NCI-H2196 (cell line): ENCODE measurements at regions not wholly inside any gene's neighbourhood (a gene's known extent, or its start where the extent isn't known, plus 50 kb on each side); places are given as distances from the start of the nearest gene placed in this dataset.
"Not testable (repeated sequence)": the region's sequence is repeated elsewhere in the genome, so short reads cannot be mapped to it uniquely, and the experiment has no call there.

ENCODE experiments used
- DNase-seq: peaks from one replicate; lab custom pipeline; 2025; ENCODE audit not compliant: unreplicated experiment; lab: John Stamatoyannopoulos, UW

DNA sequence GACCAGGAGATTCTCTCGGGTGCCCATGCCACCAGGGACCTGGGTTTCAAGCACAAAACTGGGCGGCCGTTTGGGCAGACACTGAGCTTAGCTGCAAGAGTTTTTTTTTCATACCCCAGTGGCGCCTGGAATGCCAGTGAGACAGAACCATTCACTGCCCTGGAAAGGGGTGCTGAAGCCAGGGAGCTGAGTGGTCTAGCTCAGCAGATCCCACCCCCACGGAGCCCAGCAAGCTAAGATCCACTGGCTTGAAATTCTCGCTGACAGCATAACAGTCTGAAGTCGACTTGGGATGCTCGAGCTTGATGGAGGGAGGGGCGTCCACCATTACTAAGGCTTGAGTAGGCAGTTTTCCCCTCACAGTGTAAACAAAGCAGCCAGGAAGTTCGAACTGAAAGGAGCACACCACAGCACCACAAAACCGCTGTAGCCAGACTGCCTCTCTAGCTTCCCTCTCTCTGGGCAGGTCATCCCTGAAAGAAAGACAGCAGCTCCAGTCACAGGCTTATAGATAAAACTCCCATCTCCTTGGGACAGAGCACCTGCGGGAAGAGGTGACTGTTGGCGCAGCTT is 157.7 kb downstream of the GIPC2 start:
- not testable (repeated sequence) for DNase-seq

DNA sequence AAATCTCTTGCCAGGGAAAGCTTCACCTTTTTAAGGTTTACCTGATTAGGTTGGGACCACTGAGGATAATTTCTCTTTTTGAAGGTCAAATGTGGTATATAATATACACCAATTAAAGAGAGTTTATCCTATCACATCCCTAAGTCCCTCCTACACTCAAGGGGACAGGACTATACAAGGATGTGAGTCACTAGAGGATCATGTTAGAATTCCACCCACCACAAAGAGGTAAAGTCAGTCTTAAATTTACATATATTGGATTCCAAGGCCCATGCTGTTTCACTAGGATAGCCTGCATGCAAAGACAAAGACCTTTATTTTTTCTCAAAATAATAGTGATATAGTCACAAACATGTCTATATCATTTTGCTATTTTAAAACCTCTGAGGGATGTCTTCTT is 164.4 kb downstream of the GIPC2 start:
- no peak for DNase-seq

DNA sequence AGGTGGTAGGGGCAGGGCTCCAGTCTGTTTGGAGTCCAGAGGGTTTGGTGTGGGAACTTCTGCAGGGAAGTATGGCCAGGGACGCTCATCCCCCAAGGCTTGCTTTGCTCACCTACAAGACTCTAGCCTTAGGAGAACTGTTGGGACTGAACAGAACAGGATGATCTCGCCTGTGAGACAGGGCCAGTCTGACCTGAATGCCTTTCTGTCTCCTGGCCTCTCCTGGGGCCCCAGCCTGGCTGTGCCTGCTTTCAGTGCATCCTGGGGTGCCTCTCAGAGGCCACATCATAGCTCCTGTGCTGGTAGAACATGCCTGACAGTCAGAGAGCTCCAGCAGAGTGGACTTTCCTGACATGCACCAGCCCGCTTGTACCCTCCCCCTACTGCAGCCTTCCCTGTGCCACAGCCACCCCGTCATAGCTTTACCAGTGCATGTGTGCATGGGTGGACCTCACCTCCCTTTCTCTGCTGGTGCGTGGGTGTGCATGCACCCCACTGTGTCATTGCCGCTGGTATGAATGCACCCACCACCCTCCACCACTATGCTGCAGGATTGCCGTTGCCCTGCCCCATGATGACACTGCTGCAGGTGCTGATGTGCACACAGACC is 165.8 kb downstream of the GIPC2 start:
- DNase-seq, result no peak

DNA sequence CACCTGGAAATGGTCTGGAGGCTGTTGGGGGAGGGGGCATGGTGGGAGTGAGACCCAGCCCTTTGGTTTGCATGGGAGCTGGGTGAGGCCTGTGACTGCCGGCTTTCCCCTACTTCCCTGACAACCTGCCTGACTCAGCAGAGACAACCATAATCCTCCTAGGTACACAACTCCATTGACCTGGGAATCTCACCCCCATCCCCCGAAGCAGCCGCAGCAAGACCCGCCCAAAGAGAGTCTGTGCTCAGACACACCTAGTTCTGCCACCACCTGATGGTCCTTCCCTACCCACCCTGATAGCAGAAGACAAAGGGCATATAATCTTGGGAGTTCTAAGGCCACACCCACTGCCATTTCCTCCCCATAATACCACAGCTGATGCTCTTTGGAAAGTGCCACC is 168.6 kb downstream of the GIPC2 start:
- no peak for DNase-seq

DNA sequence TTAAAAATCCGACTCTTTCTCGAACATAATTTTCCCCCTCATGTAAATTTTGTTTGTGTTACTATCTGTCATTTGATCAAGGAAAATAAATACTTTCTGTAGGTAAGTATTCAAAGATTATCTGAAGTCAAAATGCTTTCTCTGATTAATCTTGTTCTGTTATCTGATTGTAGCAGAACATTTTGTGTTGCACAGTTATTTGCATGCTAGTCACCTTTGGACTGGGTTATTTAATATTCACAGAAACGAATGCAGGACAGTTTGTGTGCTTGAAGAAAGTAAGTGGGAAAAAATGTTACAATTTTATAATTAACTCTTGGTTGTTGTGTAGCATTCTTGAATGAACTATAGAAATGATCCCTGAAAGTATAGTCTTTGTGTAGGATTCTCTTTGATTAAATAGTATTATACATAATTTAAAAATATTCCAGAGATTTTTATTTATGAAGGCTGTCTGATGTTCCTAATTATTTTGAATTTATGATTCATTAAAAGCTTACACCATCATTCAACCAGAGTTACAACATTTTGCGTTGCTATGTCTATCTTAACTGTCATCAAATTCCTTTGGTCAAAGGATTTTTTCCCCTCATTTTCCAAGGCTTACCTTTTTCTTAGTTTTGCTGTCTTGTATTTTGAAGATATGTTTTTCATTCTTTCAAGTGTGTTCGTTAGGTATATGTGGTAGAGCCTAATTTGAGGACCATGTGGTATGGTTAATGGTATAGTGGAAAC is 176.6 kb downstream of the GIPC2 start:
- no peak for DNase-seq

DNA sequence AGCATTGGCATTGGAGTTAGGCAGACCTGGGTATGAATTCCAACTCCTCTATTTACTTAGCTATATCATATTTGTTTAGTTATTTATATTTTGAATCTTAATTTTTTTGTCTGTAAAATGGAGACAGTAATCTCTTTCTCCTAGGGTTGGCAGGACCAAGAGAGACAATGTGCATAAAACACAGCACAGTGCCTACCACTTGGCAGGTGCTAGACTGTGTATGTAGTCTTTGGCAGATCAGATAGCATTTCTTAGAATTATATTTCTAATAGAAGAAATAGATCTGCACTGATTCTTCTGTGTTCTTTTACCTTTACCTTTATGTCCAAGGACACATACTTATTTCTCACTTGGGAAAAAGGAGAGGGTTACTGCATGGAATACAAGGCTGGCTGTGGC is 177.2 kb downstream of the GIPC2 start:
- DNase-seq, result no peak

DNA sequence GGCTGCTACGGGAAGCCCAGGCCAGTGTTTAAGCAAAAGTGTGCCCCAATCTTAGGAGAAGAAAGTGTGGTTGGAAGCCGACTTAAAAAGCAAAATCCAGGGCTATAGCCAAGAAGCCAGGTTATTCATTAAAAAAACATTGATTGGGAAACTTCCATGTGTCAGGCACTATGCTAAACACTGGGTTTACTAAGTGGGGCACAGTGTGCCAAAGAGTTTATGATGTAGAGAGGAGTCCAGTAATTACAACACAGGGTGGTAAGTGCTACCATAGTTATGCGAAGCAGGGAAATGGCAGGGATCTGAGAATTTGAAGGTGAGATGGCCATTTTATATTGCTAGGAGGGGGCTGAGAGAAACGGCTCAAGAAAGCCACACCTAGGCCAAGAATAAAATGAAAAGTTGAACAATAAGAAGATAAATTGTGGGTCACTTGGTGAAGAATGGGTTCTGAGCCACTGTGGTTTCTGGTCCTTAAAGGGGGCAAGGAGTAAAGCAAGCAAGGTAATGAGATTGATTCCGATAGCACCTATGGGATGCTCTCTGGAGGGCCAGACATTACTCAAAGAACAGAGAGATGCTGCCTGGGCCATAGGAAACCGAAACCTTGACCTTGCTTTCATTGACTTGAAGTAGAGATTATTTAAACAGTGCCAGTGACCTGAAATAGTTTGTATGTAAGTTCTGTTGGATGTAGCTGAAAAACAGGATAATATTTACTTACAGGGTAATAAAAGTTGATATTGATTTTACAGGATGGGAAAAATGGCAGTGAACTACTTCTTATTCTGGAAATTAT is 177.8 kb downstream of the GIPC2 start:
- no peak for DNase-seq

DNA sequence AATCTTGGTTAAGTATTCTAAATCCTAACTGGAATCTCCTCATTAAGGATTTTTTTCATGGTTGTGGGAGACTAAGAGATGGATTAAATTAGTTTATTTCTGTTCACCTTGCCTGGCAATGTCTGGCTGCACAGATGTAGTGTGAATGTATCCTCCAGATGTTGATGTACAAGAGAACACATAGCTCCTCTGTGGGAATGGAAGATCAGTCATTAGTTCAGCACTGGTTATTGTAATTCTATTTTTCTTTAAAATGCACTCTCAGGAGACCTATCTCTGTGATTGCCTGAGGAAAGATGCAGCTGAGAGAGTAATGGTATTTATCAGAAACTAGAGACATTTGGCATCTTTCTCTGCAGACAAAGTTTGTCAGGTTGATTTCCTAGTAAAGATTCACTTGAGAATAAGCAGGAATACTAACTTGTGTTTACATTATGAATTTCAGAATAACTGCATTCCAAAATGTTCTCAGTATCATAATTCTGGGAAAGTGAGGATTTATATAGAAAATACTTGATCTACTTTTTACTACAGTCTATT is 178.6 kb downstream of the GIPC2 start:
- no peak for DNase-seq

DNA sequence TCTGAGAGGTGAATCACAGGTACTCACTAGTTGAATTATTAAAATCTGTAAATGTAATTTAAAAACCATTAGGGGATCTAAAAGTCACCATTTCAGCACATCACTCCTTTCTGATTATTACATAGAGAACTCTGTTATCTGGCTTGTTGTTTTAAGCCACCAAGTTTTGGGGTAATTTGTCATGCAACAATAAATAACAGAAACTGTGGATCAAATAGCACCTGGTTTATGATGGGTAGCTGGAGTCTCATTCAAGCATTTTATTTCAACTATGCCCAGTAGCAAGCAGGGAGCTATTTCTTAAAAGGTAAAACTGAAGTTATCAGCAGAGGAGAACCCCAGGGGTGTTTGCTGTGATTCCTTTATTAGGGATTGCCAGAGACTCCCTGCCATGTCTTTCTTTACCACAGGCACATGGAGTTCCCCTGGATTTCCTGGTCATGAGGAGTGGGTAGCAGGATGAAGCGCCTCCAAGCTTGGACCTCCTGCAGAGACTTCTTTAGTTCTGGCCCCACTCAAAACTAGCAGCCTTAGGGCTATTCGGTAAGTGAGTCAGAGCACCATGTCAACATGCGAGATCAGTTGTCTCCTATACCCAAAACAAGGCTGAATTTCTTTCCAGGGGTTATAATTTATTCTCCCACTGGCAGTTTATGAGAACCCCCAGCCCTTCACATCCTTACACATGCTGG is 179.2 kb downstream of the GIPC2 start:
- DNase-seq, result no peak

DNA sequence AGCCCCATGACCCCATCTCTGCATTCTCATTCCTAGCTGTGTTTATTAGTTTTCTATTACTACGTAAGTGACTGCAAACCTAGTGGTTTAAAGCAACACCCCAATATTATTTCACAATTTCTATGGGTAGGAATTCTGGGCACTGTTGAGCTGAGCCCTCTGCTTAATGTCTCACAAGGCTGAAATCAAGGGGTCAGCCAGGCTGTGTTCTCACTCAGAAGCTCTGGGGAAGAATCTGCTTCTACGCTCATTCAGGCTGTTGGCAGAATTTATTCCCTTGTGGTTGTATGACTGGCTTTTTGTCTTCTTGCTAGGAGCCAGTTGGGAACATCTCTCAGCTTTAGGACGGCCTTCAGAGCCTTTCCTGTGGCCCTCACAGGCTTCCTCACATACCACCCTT is 181.0 kb downstream of the GIPC2 start:
- no peak for DNase-seq

DNA sequence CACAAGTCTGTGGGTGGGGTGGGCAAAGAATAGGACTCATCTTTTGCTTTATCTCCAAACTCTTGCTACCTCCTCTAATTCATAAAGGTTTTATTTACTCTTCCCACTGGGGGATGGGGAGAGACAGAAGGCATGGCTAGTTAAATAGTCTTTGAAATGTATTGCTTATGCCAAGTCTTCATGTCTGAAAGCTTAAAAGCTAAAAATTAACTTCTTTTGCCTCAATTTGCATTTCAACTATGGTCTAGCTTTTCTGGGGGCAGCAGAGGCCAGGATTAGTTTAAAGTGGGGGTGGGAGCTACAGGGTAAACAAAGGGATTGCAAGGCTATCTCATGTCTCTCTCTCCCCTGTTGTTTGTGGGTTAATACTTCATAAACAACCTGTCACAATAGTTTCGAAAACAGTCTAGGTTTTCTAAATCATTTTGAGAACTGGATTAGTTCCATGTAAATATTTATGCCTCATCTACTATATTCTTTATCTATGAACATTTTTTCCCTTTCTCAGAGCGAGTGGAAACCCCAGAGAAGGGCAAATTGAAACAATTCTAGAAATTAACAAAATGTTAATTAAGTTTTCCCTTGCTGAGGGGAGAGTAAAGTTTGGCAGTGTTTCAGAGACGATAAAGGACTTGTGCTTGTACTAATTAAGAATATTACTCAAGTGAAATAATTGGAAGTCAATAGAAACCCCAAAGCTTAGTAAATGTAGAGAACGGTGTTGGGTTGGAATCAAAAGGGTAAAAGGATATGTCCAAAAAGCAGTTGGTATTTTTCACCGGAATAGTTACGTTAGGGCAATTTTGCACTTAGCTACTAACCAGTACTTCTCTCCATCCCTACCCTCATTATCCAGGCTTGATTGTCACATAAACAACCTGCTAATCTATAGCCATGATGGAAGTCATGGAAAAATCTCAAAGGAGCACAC is 182.2 kb downstream of the GIPC2 start:
- no peak for DNase-seq

DNA sequence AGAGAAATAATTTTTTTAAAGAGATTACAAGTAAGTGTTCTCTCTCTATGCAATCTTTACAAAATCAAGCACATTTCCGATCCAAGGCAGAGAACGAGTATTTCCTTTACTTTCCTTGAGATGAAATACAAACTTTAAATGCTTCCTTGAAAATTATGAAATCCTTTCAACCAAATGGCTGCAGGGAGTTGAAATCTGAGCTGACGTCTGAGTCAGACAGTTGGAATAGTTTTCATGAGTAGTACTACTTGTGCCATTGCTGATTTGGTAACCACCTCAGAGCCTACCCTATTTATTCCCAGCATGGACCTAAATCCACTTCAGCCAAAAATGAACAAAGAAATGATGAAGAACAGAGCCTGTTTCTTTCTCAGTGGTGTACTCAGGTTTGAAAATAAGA is 183.6 kb downstream of the GIPC2 start:
- no peak for DNase-seq

DNA sequence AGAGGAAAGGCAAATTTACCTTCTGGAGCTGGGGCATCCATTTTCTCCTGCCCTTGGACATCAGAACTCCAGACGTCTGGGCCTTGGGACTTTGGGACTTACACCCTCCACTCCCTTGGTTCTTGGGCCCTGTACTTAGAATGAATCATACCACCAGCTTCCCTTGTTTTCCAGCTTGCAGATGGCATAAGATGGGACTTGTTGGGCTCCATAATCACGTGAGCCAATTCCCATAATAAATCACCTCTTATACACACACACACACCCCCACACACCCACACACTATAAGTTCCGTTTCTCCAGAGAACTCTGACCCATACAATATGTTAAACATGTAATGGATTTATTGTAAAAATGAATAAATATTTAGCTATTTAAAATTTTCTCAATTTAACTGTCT is 185.7 kb downstream of the GIPC2 start:
- no peak for DNase-seq

DNA sequence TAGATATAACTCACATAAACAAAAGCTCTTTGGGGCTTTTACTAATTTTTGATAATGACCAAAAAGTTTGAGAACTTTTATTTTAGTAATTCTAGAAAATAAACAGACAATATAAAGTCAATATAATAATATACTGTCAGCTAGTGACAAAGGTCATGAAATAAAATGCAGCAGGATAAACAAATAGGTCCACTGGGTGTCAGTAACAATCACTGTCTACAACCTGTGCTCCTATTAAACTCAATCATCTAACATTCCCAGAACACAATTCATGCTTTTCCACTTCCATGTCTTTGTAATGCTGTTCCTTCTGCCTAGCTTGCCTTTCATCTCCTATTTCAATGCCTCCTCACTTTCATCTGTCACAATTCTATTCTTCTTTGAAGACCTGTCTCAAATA is 186.1 kb downstream of the GIPC2 start:
- DNase-seq, result no peak

DNA sequence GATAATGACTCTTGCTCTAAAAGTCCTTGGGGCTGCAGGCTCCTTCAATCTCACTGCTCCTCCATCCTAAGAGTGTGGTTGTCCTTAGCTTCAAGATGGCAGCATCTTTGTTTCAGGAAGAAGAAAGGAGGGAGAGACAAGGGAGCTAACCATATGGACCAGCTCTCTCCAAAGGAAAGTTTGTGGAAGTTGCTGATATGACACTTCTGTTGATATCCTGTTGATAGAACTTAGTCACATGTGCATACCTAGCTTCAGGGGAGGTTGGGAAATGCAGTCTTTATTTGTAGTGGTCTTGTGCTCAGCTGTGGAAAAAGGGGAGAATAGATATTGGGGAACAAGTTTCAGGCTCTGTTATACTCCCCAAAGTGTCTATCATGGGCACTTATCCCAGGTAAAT is 186.9 kb downstream of the GIPC2 start:
- no peak for DNase-seq

DNA sequence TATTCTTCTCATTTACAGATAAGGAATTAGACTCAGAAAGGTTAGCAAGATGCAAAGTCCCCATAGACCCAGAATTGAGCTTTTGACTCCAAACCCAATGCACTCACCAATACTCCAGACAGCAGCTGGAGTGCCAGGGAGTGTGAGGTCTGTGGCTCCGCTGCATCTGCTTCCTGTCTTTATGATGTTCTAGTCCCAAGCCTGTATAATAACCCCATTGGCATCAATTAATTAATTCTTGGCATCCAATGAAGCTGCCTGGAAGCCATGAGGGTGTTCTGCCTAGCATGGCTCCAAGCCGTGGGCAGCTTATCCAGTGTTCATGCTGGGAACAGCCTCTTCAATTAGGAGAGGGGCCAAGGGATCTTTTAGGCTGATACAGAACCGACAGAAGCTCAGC is 188.7 kb downstream of the GIPC2 start:
- no peak for DNase-seq

DNA sequence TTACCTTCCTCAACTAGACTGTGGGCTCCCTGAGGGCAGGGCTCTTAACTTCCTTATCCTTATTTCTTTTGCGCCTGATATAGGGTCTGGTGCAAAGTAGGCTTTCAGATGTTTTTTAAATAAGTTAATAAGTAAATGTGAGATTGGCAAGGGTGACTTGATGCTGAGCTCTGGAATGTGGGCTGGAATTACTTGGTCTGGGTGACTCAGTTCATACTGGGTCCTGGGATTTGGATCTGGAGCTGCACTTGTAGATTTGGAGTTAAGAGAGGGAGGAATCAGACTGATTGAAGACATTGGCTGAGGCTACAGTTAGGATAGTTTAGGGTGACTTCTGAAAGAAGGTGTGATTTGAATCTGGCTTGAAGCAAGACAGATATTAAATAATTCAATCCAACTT is 190.9 kb downstream of the GIPC2 start:
- no peak for DNase-seq

DNA sequence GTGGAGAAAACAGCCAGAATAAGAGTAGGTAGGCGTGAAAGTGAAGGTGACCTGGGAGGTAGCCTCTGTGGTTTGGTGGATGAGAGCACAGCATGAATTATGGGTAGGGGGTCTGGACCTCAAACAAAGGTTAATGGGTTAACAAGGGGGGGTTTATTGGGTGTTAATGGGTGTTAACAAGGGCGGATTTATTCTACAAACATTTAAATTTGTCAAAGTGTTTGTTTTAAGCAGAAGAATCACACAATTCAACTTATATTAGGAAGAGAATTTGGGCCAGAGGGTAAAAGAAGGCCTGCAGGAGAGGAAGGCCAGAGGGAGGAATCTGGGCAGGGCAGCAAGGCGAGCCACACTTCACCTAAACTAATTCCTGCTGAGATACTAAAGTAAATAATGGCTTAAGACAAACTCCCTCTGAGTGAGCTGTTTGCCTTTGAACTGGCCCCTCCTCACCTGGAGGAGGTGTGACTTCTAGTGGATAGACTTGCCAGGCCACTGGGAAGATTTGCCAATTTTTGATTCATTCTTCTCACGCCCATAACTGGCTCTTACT is 191.7 kb downstream of the GIPC2 start:
- DNase-seq, result no peak

DNA sequence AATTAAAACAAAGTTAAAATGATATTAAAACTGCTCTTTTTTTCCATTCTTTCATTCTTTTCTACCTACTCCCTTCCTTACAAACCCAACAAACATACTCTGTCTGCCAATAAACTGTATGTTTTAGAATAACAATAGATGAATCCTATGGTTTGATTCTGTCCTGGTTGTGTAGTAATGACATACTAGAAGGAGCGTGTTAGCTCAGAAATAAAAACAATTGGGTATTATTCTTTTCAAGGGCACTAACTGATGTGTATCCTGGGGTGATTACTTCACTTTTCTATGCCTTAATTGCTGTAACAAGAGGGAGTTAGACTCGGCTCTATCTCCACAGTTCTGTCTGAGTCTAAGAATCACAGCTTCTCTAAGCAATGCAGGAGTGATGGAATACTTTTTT is 194.4 kb downstream of the GIPC2 start:
- DNase-seq, result no peak

DNA sequence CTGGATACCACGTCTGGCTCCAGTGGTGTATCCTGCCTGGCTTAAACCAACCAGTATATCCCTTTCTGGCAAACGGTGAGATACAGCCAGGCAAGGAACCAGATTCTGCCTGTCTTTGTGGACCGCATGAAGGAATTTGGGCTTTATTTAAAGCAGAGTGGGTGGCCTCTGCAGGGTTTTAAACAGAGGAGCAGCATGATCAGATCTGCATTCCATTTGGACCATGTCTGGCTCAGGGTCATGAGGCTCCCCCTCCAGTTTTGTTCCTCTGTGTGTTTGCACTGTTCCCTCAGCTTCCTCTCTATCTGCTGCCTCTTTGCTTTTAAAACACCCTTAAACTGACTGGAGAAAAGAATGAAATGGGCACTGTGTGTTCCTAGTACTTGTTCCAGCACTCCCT is 195.0 kb downstream of the GIPC2 start:
- DNase-seq, result no peak
